ENCODE measurements at regions not wholly inside any gene's neighbourhood (a gene's known extent, or its start where the extent isn't known, plus 50 kb on each side); places are given as distances from the start of the nearest gene placed in this dataset.

DNA sequence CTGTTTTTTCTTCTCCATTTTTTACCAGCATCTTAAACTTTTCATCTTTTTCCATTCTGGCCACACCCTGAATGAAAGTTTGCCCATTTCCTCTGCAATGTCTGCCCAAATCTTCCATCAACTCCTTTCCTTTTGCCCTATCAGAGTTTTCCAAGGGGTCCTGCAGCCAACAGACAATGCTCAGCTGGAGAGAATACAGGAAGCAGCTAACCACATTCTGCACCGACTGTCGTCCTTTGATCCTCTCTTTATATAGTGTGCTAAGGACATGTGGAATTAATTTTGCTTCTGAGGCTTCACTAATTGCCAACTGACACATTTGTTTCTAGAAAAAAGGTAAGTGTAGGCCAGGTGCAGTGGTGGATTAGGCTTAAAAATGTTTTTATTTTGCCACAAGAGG, 50.5 kb upstream of the DLX2 start:
- no peaks in the 10 kb centered on the region for H3K36me3 ChIP-seq
- TF ChIP-seq, protein P1, sequence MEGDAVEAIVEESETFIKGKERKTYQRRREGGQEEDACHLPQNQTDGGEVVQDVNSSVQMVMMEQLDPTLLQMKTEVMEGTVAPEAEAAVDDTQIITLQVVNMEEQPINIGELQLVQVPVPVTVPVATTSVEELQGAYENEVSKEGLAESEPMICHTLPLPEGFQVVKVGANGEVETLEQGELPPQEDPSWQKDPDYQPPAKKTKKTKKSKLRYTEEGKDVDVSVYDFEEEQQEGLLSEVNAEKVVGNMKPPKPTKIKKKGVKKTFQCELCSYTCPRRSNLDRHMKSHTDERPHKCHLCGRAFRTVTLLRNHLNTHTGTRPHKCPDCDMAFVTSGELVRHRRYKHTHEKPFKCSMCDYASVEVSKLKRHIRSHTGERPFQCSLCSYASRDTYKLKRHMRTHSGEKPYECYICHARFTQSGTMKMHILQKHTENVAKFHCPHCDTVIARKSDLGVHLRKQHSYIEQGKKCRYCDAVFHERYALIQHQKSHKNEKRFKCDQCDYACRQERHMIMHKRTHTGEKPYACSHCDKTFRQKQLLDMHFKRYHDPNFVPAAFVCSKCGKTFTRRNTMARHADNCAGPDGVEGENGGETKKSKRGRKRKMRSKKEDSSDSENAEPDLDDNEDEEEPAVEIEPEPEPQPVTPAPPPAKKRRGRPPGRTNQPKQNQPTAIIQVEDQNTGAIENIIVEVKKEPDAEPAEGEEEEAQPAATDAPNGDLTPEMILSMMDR (IDR thresholded peaks at IDR 0.05) = no peak
- TF ChIP-seq POLR2A (IDR thresholded peaks at IDR 0.05) = no peak
- no peak for TF ChIP-seq POLR2AphosphoS5 (IDR thresholded peaks at IDR 0.05)
- no peak for TF ChIP-seq EP300 (IDR thresholded peaks at IDR 0.05)
- peaks cover 14% of the 10 kb centered on the region for H3K27me3 ChIP-seq
- ATAC-seq = no peak
- H3K27ac ChIP-seq = no peak overlapping the region
- 7 to 22% methylated on average over 2 of the region's 2 CpGs for WGBS, 2 donors (ENCODE audit: low coverage in 1 of 2)
- H3K4me1 ChIP-seq = no peaks in the 10 kb centered on the region
- H3K9me3 ChIP-seq = no peaks in the 10 kb centered on the region
- no peak overlapping the region for H3K4me3 ChIP-seq

DNA sequence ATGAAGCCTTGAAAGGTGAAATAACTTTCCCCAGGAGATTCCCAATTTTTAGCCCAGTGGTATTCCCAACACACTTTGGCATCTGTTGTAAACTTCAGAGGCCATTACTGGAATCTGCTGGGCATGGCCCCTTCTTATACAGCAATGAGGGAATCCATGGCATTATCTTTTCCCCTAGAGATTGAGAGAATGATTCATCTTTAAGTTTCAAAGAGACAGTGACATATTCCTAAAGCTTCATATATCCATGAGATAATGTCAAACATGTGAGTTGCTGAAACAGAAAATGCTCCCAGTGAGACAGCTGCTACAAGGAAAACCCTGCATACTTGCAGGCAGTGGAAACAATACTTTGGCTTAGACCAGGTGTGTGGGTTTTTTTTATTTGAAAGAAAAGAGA, 51.1 kb upstream of the DLX2 start:
- H3K4me1 ChIP-seq = no peaks in the 10 kb centered on the region
- no peak overlapping the region for H3K27ac ChIP-seq
- ATAC-seq = no peak
- no peaks in the 10 kb centered on the region for H3K9me3 ChIP-seq
- H3K27me3 ChIP-seq = peaks cover 14% of the 10 kb centered on the region
- no peak for TF ChIP-seq POLR2AphosphoS5 (IDR thresholded peaks at IDR 0.05)
- TF ChIP-seq POLR2A (IDR thresholded peaks at IDR 0.05) = no peak
- TF ChIP-seq, protein P1 (IDR thresholded peaks at IDR 0.05) = no peak
- TF ChIP-seq EP300 (IDR thresholded peaks at IDR 0.05) = no peak
- H3K4me3 ChIP-seq = no peak overlapping the region
- H3K36me3 ChIP-seq = no peaks in the 10 kb centered on the region

DNA sequence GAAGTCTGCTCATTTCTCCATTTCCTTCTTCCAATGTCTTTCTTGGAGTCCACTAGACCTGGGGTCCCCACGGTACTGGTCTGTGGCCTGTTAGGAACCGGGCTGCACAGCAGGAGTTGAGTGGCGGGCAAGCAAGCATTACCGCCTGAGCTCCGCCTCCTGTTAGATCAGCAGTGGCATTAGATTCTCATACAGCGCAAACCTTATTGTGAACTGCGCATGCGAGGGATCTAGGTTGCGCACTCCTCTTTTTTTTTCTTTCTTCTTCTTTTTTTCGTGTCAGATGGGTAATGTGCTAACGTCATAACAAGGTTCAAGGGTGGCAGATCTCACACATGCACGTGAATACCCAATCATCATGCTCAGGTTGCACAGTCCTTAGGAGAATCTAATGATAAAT, 53.1 kb upstream of the DLX2 start:
- TF ChIP-seq POLR2A (IDR thresholded peaks at IDR 0.05) = no peak
- TF ChIP-seq, protein P1 (IDR thresholded peaks at IDR 0.05) = no peak
- no peak for TF ChIP-seq POLR2AphosphoS5 (IDR thresholded peaks at IDR 0.05)
- no peak for TF ChIP-seq EP300 (IDR thresholded peaks at IDR 0.05)
- Histone ChIP-seq H3K27me3 (peaks cover 14% of the 10 kb centered on the region), H3K27ac (no peak overlapping the region), H3K4me1 (no peaks in the 10 kb centered on the region), H3K36me3 (no peaks in the 10 kb centered on the region), H3K9me3 (peaks cover 0 to 5% (median 0%) of the 10 kb centered on the region in 3 donors), H3K4me3 (no peak overlapping the region)
- no peak for ATAC-seq
- 86 to 94% methylated on average over 12 of the region's 12 CpGs for WGBS, 2 donors (ENCODE audit: low coverage in 1 of 2)

DNA sequence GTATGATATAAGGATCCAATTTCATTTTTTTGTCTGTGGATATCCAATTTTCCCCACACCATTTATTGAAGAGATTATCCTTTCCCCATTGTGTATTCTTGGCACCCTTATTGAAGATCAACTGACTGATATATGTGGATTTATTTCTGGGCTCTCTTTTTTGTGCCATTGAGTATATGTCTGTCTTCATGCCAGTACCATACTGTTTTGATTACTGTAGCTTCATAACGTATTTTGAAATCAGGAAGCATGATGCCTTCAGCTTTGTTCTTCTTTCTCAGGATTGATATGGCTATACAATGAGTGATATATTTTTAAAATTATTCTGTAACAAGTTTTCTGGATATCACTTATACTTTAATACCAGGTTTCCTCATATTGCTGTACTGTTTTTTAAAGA, 58.1 kb upstream of the DLX2 start:
- Histone ChIP-seq H3K27me3 (peaks cover 41% of the 10 kb centered on the region), H3K4me3 (no peak overlapping the region), H3K4me1 (no peaks in the 10 kb centered on the region), H3K9me3 (peaks cover 0 to 15% (median 0%) of the 10 kb centered on the region in 3 donors), H3K36me3 (no peaks in the 10 kb centered on the region), H3K27ac (no peak overlapping the region)
- TF ChIP-seq EP300 (IDR thresholded peaks at IDR 0.05) (no peak), POLR2A (IDR thresholded peaks at IDR 0.05) (no peak), POLR2AphosphoS5 (IDR thresholded peaks at IDR 0.05) (no peak)
- TF ChIP-seq, protein P1 (IDR thresholded peaks at IDR 0.05) = no peak
- 83 to 89% methylated on average over 1 of the region's 1 CpG for WGBS, 2 donors (ENCODE audit: low coverage in 1 of 2)
- no peak for ATAC-seq

DNA sequence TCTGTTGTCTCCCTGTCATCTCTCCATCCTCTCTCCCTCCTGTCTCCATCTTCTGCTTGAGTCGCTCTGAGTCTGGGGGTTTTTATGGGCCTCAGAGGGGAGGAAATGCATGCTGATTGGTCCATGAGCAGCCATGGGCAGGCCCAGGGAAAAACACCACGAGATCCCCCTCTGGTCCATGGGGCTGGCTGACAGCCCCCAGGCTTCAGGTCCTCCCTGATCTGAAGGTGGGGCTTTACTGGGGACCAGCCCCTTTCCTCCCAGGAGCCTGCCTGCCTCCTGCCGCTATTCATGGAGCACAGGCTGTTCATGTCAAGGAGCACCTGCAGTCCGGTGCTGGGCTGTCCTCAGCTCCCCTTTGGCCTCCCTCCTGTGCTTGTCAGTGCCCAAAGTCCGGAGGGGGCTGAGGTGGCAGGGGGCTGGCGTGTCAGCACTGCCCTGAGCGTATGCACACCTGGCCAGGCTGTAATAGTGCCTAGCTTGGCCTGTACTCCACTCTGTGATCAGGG, 59.6 kb upstream of the DLX2 start:
- H3K27me3 ChIP-seq = peaks cover 37% of the 10 kb centered on the region
- ATAC-seq = no peak
- WGBS, 2 donors (ENCODE audit: low coverage in 1 of 2) = no CpG with 5 or more reads among the region's 7 CpGs

More for the DNA sequence above, 59.6 kb upstream of the DLX2 start:
- Histone ChIP-seq H3K27ac (no peak overlapping the region), H3K9me3 (peaks cover 0 to 15% (median 0%) of the 10 kb centered on the region in 3 donors), H3K4me3 (no peak overlapping the region), H3K36me3 (no peaks in the 10 kb centered on the region), H3K4me1 (no peaks in the 10 kb centered on the region)
- TF ChIP-seq POLR2AphosphoS5 (IDR thresholded peaks at IDR 0.05) = no peak
- no peak for TF ChIP-seq EP300 (IDR thresholded peaks at IDR 0.05)
- TF ChIP-seq, protein P1 (IDR thresholded peaks at IDR 0.05) = no peak
